Tibial artery (tissue), 4 donors: ENCODE measurements at regions not wholly inside any gene's neighbourhood (a gene's known extent, or its start where the extent isn't known, plus 50 kb on each side); places are given as distances from the start of the nearest gene placed in this dataset.
"Not testable (repeated sequence)": the region's sequence is repeated elsewhere in the genome, so short reads cannot be mapped to it uniquely, and the experiment has no call there.

Source experiments
- DNase-seq, 2 donors: peaks; one replicate each; pipeline ENCODE4 v3.0.0-alpha.2; 2019
- H3K27ac ChIP-seq, 2 donors: fragments of 200-600 bp; sonication (generic) in 1 of 2; 1 replicate in 1 of 2; 2 replicates in 1 of 2; pipeline ENCODE4 v1.5.1; 2018 to 2019; ENCODE audit warnings: mild to moderate bottlenecking in 1 of 2
- H3K27me3 ChIP-seq, 2 donors: fragments of 200-600 bp; sonication (generic) in 1 of 2; one replicate each; pipeline versions ENCODE4 v1.5.1 to v1.6.0; 2016 to 2019
- H3K36me3 ChIP-seq, 3 donors: fragments of 200-600 bp; sonication (generic) in 2 of 3; one replicate each; pipeline ENCODE4 v1.5.1; 2016 to 2019; ENCODE audit warnings: mild to moderate bottlenecking in 2 of 3
- H3K4me1 ChIP-seq, 4 donors: fragments of 200-600 bp; sonication (generic) in 2 of 4; 1 replicate in 3 of 4; 2 replicates in 1 of 4; pipeline ENCODE4 v1.5.1; 2016 to 2019
- H3K4me3 ChIP-seq, 2 donors: fragments of 200-600 bp; sonication (generic) in 1 of 2; 1 replicate in 1 of 2; 2 replicates in 1 of 2; pipeline ENCODE4 v1.5.1; 2018 to 2019; ENCODE audit warnings: mild to moderate bottlenecking in 2 of 2
- H3K9me3 ChIP-seq, 3 donors: fragments of 200-600 bp; sonication (generic) in 1 of 3; one replicate each; pipeline ENCODE4 v1.5.1; 2016 to 2019
- CTCF ChIP-seq, 2 experiments: fragments of 200-600 bp in 1 of 2; fragments of 450-650 bp in 1 of 2; IDR thresholded peaks; one replicate each; pipeline ENCODE4 v1.5.1; 2017 to 2019; ENCODE audit warnings: antibody characterized with exemption in 2 of 2, mild to moderate bottlenecking in 1 of 2, moderate library complexity in 1 of 2
- intact Hi-C: fragments of 100-400 bp; cut with DNase I; formaldehyde crosslinking; loops from one replicate; pipeline ENCODE4 v1.15.0; 2023; ENCODE audit warnings: low total_unique reads

DNA sequence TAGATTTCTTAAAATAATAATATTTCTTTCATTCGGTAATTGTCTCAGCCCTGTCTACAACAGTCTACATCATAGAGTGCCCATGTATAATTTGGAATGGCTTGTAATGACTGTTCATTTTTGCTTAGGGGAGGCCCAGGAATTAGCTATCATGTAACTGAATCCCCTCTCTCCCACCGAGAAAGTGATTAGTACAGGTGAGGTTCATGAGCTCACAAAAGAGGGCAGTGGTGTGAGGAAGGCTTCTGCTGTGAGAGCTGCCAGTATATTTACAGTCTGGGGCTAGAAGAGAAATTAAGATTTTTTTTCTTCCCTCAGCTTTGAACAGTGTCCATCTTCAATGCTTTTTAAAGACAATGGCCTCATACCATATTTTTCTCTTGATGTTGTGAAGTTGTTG lies 340.7 kb downstream of the ADGRL2 start:
- Histone ChIP-seq H3K27ac (no peak overlapping the region), H3K4me3 (no peak overlapping the region), H3K9me3 (no peaks in the 10 kb centered on the region), H3K4me1 (no peaks in the 10 kb centered on the region), H3K27me3 (no peaks in the 10 kb centered on the region), H3K36me3 (no peaks in the 10 kb centered on the region)
- intact Hi-C loops = no loop called here
- no peak for DNase-seq
- no peak for TF ChIP-seq CTCF (IDR thresholded peaks at IDR 0.05)

DNA sequence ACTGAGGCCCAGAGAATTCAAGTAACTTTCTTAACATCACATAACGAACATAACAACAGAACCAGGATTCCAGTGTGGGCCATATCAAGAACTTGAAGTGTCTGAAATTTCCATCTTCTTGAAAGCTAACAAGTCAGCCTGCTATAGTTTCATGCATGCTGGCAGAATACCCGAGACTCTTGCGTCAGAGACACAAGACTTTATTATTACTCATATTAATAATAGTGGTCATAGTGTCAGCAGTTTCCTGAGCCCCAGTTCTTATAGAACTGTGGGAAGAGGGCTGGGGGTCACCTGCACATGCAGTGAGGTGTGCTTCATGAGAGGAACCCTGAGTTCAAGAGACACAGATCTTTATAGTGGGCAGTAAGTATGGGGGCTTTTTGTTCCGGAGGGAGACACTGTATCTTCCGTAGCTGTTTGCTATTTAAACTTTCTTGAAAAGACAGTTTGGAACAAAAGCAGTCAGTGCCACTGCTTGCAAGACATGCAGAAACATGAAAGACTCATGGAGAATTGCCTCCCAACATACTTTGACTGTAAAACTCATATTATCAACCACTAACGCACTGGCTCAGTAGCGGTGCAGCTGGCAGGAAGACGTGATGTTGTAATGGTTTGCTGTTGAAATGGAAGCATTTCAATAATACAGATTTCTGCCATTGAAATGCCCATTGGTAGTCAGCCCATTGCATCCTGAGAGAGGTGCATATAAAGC lies 339.2 kb downstream of the ADGRL2 start:
- H3K27me3 ChIP-seq = no peaks in the 10 kb centered on the region
- no peak overlapping the region for H3K27ac ChIP-seq
- H3K9me3 ChIP-seq = no peaks in the 10 kb centered on the region
- H3K4me3 ChIP-seq = no peak overlapping the region
- no peaks in the 10 kb centered on the region for H3K36me3 ChIP-seq
- H3K4me1 ChIP-seq = no peaks in the 10 kb centered on the region
- TF ChIP-seq CTCF (IDR thresholded peaks at IDR 0.05) = no peak
- intact Hi-C loops = no loop called here
- DNase-seq = no peak

- DNase-seq, intact Hi-C loops, H3K9me3 ChIP-seq, H3K27me3 ChIP-seq, H3K4me3 ChIP-seq, H3K4me1 ChIP-seq, H3K36me3 ChIP-seq, H3K27ac ChIP-seq: not testable (repeated sequence)
These were observed 335.6 kb downstream of the ADGRL2 start for GRCh38 chr1:82136351-82136750.

- no peak for DNase-seq
These were observed 325.1 kb downstream of the ADGRL2 start for GRCh38 chr1:82125866-82126265.

GRCh38 chr1:82125119-82125518 lies 324.4 kb downstream of the ADGRL2 start:
- TF ChIP-seq CTCF (IDR thresholded peaks at IDR 0.05) = no peak
- no peak for DNase-seq

More at GRCh38 chr1:82125866-82126265, 325.1 kb downstream of the ADGRL2 start:
- no peaks in the 10 kb centered on the region for H3K36me3 ChIP-seq
- no peaks in the 10 kb centered on the region for H3K9me3 ChIP-seq
- TF ChIP-seq CTCF (IDR thresholded peaks at IDR 0.05) = no peak
- no peaks in the 10 kb centered on the region for H3K27me3 ChIP-seq
- no peak overlapping the region for H3K4me3 ChIP-seq
- intact Hi-C loops = no loop called here
- H3K27ac ChIP-seq = no peak overlapping the region
- no peaks in the 10 kb centered on the region for H3K4me1 ChIP-seq

DNA sequence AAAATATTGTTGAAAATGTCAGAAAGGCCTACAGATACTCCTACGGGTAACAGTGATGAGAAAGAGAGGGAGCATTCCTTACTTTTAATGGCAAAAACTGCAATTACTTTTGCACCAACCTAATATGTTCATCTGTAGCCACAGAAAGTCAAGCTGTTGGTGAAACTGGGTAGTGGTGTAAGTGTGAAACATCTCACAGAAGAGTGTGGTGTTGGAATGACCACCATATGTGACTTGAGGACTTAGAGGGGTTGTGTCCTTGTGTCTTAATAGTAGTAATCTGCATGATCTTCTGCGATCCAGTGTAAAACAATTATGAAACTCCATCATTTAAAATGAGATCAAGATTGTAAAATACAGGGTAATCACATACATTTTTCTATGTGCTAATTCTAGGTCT lies 320.7 kb downstream of the ADGRL2 start:
- no peaks in the 10 kb centered on the region for H3K9me3 ChIP-seq
- intact Hi-C loops = no loop called here
- DNase-seq = no peak
- TF ChIP-seq CTCF (IDR thresholded peaks at IDR 0.05) = no peak
- H3K4me3 ChIP-seq = no peak overlapping the region
- no peak overlapping the region for H3K27ac ChIP-seq
- no peaks in the 10 kb centered on the region for H3K36me3 ChIP-seq
- no peaks in the 10 kb centered on the region for H3K4me1 ChIP-seq
- no peaks in the 10 kb centered on the region for H3K27me3 ChIP-seq

More at GRCh38 chr1:82125119-82125518, 324.4 kb downstream of the ADGRL2 start:
- Histone ChIP-seq H3K27me3 (no peaks in the 10 kb centered on the region), H3K4me3 (no peak overlapping the region), H3K36me3 (no peaks in the 10 kb centered on the region), H3K4me1 (no peaks in the 10 kb centered on the region), H3K9me3 (no peaks in the 10 kb centered on the region), H3K27ac (no peak overlapping the region)
- intact Hi-C loops = no loop called here
